Left lung (tissue), 4 donors: ENCODE measurements at regions not wholly inside any gene's neighbourhood (a gene's known extent, or its start where the extent isn't known, plus 50 kb on each side); places are given as distances from the start of the nearest gene placed in this dataset.

Source experiments
- ATAC-seq: fragments of 200-7000 bp; cut with Tn5 transposase; one replicate; pipeline ENCODE4 v1.9.1; 2020; ENCODE audit warnings: moderate library complexity
- DNase-seq, 4 donors: peaks; one replicate each; pipeline ENCODE4 v3.0.0-alpha.2; 2013 to 2020
- H3K27ac ChIP-seq, 2 donors: fragments of 200-600 bp; sonication (generic) in 1 of 2; one replicate each; pipeline versions ENCODE4 v1.5.0 to v1.8.0; 2020 to 2021
- H3K27me3 ChIP-seq, 2 donors: fragments of 200-600 bp; sonication (generic) in 1 of 2; one replicate each; pipeline versions ENCODE4 v1.5.0 to v1.8.0; 2020 to 2021
- H3K36me3 ChIP-seq, 2 donors: fragments of 200-600 bp; sonication (generic) in 1 of 2; one replicate each; pipeline versions ENCODE4 v1.5.0 to v1.8.0; 2020 to 2021
- H3K4me1 ChIP-seq, 2 donors: fragments of 200-600 bp; one replicate each; pipeline ENCODE4 v1.8.0; 2021
- H3K4me3 ChIP-seq, 2 donors: fragments of 200-600 bp; sonication (generic) in 1 of 2; one replicate each; pipeline versions ENCODE4 v1.5.0 to v1.8.0; 2020 to 2021; ENCODE audit warnings: mild to moderate bottlenecking in 1 of 2
- H3K9me3 ChIP-seq, 2 donors: fragments of 200-600 bp; sonication (generic) in 1 of 2; one replicate each; pipeline versions ENCODE4 v1.5.0 to v1.8.0; 2020 to 2021
- CTCF ChIP-seq, 2 donors: fragments of 200-600 bp; sonication (generic) in 1 of 2; IDR thresholded peaks; one replicate each; pipeline versions ENCODE4 v1.5.0 to v1.8.0; 2021; ENCODE audit warnings: antibody characterized with exemption in 2 of 2
- intact Hi-C, 2 donors: fragments of 100-400 bp; cut with DNase I; formaldehyde crosslinking; loops; one replicate each; pipeline versions ENCODE4 v1.11.2 to v1.14.2; 2022
- donor health status: DM: no; HTN: yes; CAD: no.
- donor health status: DM: no; HTN: no; CAD: no.

GRCh38 chr6:41450581-41450980 lies 95.6 kb upstream of the FOXP4 start:
- H3K27ac ChIP-seq, result no peak overlapping the region
- intact Hi-C loops, result no loop called here
- H3K4me1 ChIP-seq, result peaks cover 3 to 8% of the 10 kb centered on the region in 2 donors
- H3K9me3 ChIP-seq, result no peaks in the 10 kb centered on the region
- ATAC-seq, result no peak
- no peak for TF ChIP-seq CTCF (IDR thresholded peaks at IDR 0.05)
- H3K27me3 ChIP-seq, result peaks cover 0 to 18% of the 10 kb centered on the region in 2 donors
- H3K36me3 ChIP-seq, result no peaks in the 10 kb centered on the region
- H3K4me3 ChIP-seq, result no peak overlapping the region
- no peak for DNase-seq

GRCh38 chr6:41451039-41451438 lies 95.1 kb upstream of the FOXP4 start:
- Histone ChIP-seq H3K4me1 (peaks cover 3 to 8% of the 10 kb centered on the region in 2 donors), H3K27me3 (peaks cover 0 to 17% of the 10 kb centered on the region in 2 donors), H3K9me3 (no peaks in the 10 kb centered on the region), H3K4me3 (no peak overlapping the region), H3K36me3 (no peaks in the 10 kb centered on the region), H3K27ac (no peak overlapping the region)
- DNase-seq, result no peak
- no peak for ATAC-seq
- intact Hi-C loops, result no loop called here
- no peak for TF ChIP-seq CTCF (IDR thresholded peaks at IDR 0.05)

DNA sequence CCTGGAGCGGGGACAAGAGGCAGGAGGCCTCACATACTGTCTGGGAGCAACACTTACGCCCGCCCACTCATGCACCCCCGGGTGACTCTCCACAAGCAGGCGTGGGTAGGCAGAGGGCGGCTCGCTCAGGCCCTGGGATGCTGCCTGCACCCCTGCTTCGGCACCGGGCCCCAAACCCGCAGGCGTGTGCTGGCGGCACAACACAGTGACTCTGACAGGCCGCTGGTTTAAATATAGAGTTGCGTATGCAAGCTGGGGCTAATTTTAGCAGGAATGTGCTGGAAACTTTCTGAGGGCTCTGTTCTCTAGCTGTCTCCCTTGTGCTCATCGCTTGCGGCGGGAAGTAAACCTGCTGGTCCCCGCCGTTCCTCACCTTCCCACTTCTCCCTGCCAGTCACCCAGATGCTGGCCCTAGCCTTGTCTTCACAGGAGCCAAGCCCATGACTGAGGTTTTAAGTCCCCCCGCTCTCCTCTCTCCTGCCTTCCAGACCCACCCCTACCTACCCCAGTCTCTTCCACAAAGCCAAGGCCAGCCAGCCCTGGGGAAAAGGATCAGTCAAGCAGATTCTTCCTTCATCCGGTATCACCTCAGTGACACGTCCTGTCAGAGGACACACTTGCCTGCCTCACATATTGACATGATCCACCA lies 94.5 kb upstream of the FOXP4 start:
- no peak overlapping the region for H3K4me3 ChIP-seq
- TF ChIP-seq CTCF (IDR thresholded peaks at IDR 0.05), result no peak
- no peaks in the 10 kb centered on the region for H3K9me3 ChIP-seq
- peaks cover 3 to 8% of the 10 kb centered on the region in 2 donors for H3K4me1 ChIP-seq
- ATAC-seq (peak; percentile 34), DNase-seq (peak in 2 of 4 donors; percentile 36 to 72)
- intact Hi-C loops, result no loop called here
- H3K27me3 ChIP-seq, result peaks cover 0 to 17% of the 10 kb centered on the region in 2 donors
- no peak overlapping the region for H3K27ac ChIP-seq
- H3K36me3 ChIP-seq, result no peaks in the 10 kb centered on the region

DNA sequence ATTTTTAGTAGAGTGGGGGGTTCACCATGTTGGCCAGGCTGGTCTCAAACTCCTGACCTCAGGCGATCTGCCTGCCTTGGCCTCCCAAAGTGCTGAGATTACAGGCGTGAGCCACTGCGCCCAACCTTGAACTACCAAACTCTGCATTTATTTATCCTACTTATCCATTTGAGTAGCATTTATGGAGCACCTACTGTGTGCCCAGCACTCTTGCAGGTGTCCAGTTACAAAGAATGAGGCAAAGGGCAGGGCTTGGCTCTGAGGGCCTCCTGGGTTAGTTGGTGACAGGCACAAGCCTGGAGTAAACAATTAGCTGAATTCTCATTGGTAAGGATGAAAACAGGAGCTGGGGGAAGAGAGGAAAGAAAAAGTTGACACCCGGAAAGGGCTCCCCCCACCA lies 93.4 kb upstream of the FOXP4 start:
- ATAC-seq (no peak), DNase-seq (no peak)
- no peak for TF ChIP-seq CTCF (IDR thresholded peaks at IDR 0.05)
- peaks cover 3 to 8% of the 10 kb centered on the region in 2 donors for H3K4me1 ChIP-seq
- H3K4me3 ChIP-seq, result no peak overlapping the region
- H3K27ac ChIP-seq, result no peak overlapping the region
- peaks cover 0 to 17% of the 10 kb centered on the region in 2 donors for H3K27me3 ChIP-seq
- no peaks in the 10 kb centered on the region for H3K9me3 ChIP-seq
- no peaks in the 10 kb centered on the region for H3K36me3 ChIP-seq
- intact Hi-C loops, result no loop called here

- ATAC-seq, result no peak
- no peak overlapping the region for H3K27ac ChIP-seq
Measured at GRCh38 chr6:41453244-41453643, 92.9 kb upstream of the FOXP4 start.

More at GRCh38 chr6:41453244-41453643, 92.9 kb upstream of the FOXP4 start:
- Histone ChIP-seq H3K36me3 (no peaks in the 10 kb centered on the region), H3K27me3 (peaks cover 0 to 13% of the 10 kb centered on the region in 2 donors), H3K4me3 (no peak overlapping the region), H3K4me1 (peaks cover 3 to 8% of the 10 kb centered on the region in 2 donors), H3K9me3 (no peaks in the 10 kb centered on the region)
- intact Hi-C loops, result no loop called here
- TF ChIP-seq CTCF (IDR thresholded peaks at IDR 0.05), result no peak
- DNase-seq, result no peak
